ENCODE measurements at regions not wholly inside any gene's neighbourhood (a gene's known extent, or its start where the extent isn't known, plus 50 kb on each side); places are given as distances from the start of the nearest gene placed in this dataset.

GRCh38 chr10:29828956-29829355 is 194.2 kb upstream of the SVIL start:
- no peaks in the 10 kb centered on the region for H3K36me3 ChIP-seq (replicated peaks)
- in situ Hi-C loops (cut with HindIII; ENCODE audit: low pct_ligation_motif_present, low sequenced_read_pairs) = no loop called here
- TF ChIP-seq, protein P1, sequence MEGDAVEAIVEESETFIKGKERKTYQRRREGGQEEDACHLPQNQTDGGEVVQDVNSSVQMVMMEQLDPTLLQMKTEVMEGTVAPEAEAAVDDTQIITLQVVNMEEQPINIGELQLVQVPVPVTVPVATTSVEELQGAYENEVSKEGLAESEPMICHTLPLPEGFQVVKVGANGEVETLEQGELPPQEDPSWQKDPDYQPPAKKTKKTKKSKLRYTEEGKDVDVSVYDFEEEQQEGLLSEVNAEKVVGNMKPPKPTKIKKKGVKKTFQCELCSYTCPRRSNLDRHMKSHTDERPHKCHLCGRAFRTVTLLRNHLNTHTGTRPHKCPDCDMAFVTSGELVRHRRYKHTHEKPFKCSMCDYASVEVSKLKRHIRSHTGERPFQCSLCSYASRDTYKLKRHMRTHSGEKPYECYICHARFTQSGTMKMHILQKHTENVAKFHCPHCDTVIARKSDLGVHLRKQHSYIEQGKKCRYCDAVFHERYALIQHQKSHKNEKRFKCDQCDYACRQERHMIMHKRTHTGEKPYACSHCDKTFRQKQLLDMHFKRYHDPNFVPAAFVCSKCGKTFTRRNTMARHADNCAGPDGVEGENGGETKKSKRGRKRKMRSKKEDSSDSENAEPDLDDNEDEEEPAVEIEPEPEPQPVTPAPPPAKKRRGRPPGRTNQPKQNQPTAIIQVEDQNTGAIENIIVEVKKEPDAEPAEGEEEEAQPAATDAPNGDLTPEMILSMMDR (IDR thresholded peaks at IDR 0.05; ENCODE audit: low read depth, low read length, missing control alignments) = no peak
- no peak overlapping the region for H3K27ac ChIP-seq
- no peaks in the 10 kb centered on the region for H3K27me3 ChIP-seq (replicated peaks)
- H3K4me3 ChIP-seq (ENCODE audit: low read depth, low read length) = no peak overlapping the region
- DNase-seq = no peak

- DNase-seq = no peak
- Histone ChIP-seq H3K27me3 (replicated peaks) (no peaks in the 10 kb centered on the region), H3K36me3 (replicated peaks) (no peaks in the 10 kb centered on the region), H3K27ac (no peak overlapping the region), H3K4me3 (ENCODE audit: low read depth, low read length) (no peak overlapping the region)
- TF ChIP-seq, protein P1 (IDR thresholded peaks at IDR 0.05; ENCODE audit: low read depth, low read length, missing control alignments) = no peak
- in situ Hi-C loops (cut with HindIII; ENCODE audit: low pct_ligation_motif_present, low sequenced_read_pairs) = no loop called here
These were observed 193.7 kb upstream of the SVIL start for GRCh38 chr10:29828440-29828894.

DNA sequence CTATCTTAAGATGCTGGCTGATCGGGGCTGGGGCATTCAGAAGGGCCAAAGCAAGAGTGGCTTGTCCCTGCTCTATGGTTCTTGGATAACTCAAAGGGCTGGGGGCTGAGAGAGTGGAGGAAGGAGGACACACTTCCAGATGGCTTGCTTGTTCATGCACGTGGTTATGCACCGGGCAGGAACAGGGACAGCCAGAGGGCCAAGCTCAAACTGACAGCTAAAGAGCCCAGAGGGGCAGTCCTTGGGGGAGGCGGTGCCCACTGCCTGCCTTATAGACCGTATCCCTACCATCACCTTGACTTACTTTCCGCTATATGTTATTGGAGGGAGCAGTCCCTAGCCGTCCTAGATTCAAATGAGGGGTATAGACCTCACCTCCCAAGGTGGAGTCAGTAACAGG is 192.7 kb upstream of the SVIL start:
- TF ChIP-seq, protein P1 (IDR thresholded peaks at IDR 0.05; ENCODE audit: low read depth, low read length, missing control alignments) = no peak
- no peaks in the 10 kb centered on the region for H3K36me3 ChIP-seq (replicated peaks)
- no peak overlapping the region for H3K4me3 ChIP-seq (ENCODE audit: low read depth, low read length)
- DNase-seq = no peak
- no peak overlapping the region for H3K27ac ChIP-seq
- no peaks in the 10 kb centered on the region for H3K27me3 ChIP-seq (replicated peaks)
- in situ Hi-C loops (cut with HindIII; ENCODE audit: low pct_ligation_motif_present, low sequenced_read_pairs) = no loop called here

DNA sequence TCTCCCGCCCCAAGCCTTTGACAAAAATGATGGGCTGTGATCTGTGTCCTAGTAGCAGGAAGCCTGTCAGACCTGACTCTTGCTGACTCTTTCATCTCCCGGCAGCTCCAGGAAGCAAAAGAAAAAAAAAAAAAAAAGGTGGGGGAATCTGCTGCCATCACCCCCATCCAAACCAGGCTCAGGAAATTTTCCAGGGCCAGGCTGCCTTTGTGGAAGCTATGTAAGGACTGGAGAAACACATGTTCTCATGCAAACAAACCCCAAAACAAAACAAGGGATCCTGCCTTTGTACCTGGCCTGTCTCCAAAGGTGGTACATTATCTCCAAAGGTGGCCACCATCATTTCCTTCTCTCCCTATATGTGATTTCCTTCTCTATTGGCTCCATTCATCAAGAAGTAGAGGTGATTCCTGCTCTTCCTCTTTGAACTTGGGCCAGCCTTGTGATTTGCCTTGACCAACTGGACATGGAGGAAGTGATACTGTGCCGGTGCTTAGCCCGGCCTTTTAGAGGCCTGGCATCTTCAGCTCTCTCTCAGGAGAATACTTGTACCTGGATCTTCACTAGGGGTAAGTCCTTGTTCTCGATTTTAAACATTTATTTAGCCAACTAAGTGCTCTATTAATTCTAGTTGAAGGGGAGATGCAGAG is 192.2 kb upstream of the SVIL start:
- no peak overlapping the region for H3K4me3 ChIP-seq (ENCODE audit: low read depth, low read length)
- TF ChIP-seq, protein P1 (IDR thresholded peaks at IDR 0.05; ENCODE audit: low read depth, low read length, missing control alignments) = no peak
- H3K27ac ChIP-seq = no peak overlapping the region
- H3K27me3 ChIP-seq (replicated peaks) = no peaks in the 10 kb centered on the region
- DNase-seq = no peak
- H3K36me3 ChIP-seq (replicated peaks) = no peaks in the 10 kb centered on the region
- in situ Hi-C loops (cut with HindIII; ENCODE audit: low pct_ligation_motif_present, low sequenced_read_pairs) = no loop called here

- no peaks in the 10 kb centered on the region for H3K27me3 ChIP-seq (replicated peaks)
- DNase-seq = no peak
- in situ Hi-C loops (cut with HindIII; ENCODE audit: low pct_ligation_motif_present, low sequenced_read_pairs) = no loop called here
- H3K36me3 ChIP-seq (replicated peaks) = no peaks in the 10 kb centered on the region
- no peak overlapping the region for H3K27ac ChIP-seq
- H3K4me3 ChIP-seq (ENCODE audit: low read depth, low read length) = no peak overlapping the region
- TF ChIP-seq, protein P1 (IDR thresholded peaks at IDR 0.05; ENCODE audit: low read depth, low read length, missing control alignments) = no peak
These were observed 191.4 kb upstream of the SVIL start for GRCh38 chr10:29826221-29826620.

DNA sequence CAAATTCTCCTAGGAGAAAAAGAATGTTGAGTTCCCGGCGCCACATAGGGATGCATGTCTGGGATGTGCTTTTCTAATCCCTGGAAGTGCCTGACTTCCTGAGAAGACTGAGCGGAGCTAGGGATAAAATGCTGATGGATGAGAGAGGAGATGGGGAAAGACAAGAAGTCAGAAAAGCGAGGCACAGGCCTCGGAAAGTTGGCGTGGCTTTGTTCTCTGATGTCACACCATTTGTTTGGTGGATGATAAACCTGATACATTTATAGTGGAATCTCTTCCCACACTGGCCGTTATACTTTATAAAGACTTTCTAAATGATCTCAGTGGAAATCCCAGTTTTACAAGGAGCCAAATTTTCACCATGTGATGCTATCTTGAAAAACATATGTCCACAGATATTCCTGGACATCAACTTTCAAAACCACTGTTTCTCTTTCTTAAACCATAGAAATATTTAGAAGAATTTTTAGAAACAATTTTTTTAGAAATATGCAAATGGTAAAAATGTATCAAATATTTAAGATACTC is 188.8 kb upstream of the SVIL start:
- no peak overlapping the region for H3K27ac ChIP-seq
- H3K36me3 ChIP-seq (replicated peaks) = no peaks in the 10 kb centered on the region
- no peaks in the 10 kb centered on the region for H3K27me3 ChIP-seq (replicated peaks)
- H3K4me3 ChIP-seq (ENCODE audit: low read depth, low read length) = no peak overlapping the region
- TF ChIP-seq, protein P1 (IDR thresholded peaks at IDR 0.05; ENCODE audit: low read depth, low read length, missing control alignments) = no peak
- no peak for DNase-seq
- in situ Hi-C loops (cut with HindIII; ENCODE audit: low pct_ligation_motif_present, low sequenced_read_pairs) = no loop called here
